K562 (cell line): ENCODE measurements at regions not wholly inside any gene's neighbourhood (a gene's known extent, or its start where the extent isn't known, plus 50 kb on each side); places are given as distances from the start of the nearest gene placed in this dataset.

Source experiments
- BRCA1 ChIP-seq, 2 experiments: fragments of 450-650 bp in 1 of 2; sonication (generic) in 1 of 2; formaldehyde crosslinking in 1 of 2; IDR thresholded peaks; 2 replicates each; pipeline versions ENCODE4 v1.5.0 to v1.6.1; 2017 to 2020; ENCODE audit warnings: mild to moderate bottlenecking in 1 of 2, missing genetic modification reagents in 1 of 2
- E2F1 ChIP-seq: sonication (generic); formaldehyde crosslinking; IDR thresholded peaks from 2 replicates; pipeline ENCODE4 v1.8.1; 2023; ENCODE audit warnings: mild to moderate bottlenecking, missing genetic modification reagents, moderate library complexity
- ETV5 ChIP-seq: sonication (generic); formaldehyde crosslinking; IDR thresholded peaks from 2 replicates; pipeline ENCODE4 v1.4.0; 2020; ENCODE audit warnings: low read depth, mild to moderate bottlenecking, missing genetic modification reagents
- FOXJ2 ChIP-seq: fragments of 200-800 bp; sonication (Bioruptor generic); IDR thresholded peaks from 2 replicates; pipeline ENCODE4 v1.6.1; 2016; ENCODE audit warnings: missing genetic modification characterization, missing compliant biosample characterization
- L3MBTL2 ChIP-seq: fragments of 450-650 bp; IDR thresholded peaks from 2 replicates; pipeline ENCODE4 v1.6.1; 2016; ENCODE audit warnings: mild to moderate bottlenecking, moderate library complexity
- MGA ChIP-seq: fragments of 450-650 bp; IDR thresholded peaks from 2 replicates; pipeline ENCODE4 v1.6.1; 2016; ENCODE audit warnings: mild to moderate bottlenecking, moderate library complexity
- MTA3 ChIP-seq: fragments of 450-650 bp; formaldehyde crosslinking; IDR thresholded peaks from 2 replicates; pipeline ENCODE4 v1.6.1; 2017; ENCODE audit warnings: mild to moderate bottlenecking, borderline replicate concordance
- MXI1 ChIP-seq: IDR thresholded peaks from 2 replicates; pipeline ENCODE4 v1.6.1; 2011; ENCODE audit warnings: low read depth, mild to moderate bottlenecking, improper control_type of control experiment, low read length
- MYC ChIP-seq, 2 experiments: fragments of 250-450 bp in 1 of 2; sonication (Bioruptor Pico) in 1 of 2; IDR thresholded peaks; 2 replicates each; pipeline versions ENCODE4 v1.5.1 to v1.6.1; 2012 to 2021; ENCODE audit warnings: low read depth in 2 of 2, borderline replicate concordance in 1 of 2, improper control_type of control experiment in 1 of 2, low read length in 1 of 2, mild to moderate bottlenecking in 1 of 2, moderate library complexity in 1 of 2
- RBM22 ChIP-seq: fragments of 200-400 bp; formaldehyde crosslinking; IDR thresholded peaks from 2 replicates; pipeline ENCODE4 v1.6.1; 2018; ENCODE audit warnings: low read length, low read depth; ENCODE audit not compliant: poor library complexity, severe bottlenecking
- RBM25 ChIP-seq: fragments of 200-400 bp; formaldehyde crosslinking; IDR thresholded peaks from 2 replicates; pipeline ENCODE4 v1.6.1; 2018; ENCODE audit warnings: low read length, low read depth, moderate library complexity; ENCODE audit not compliant: severe bottlenecking
- ZFX ChIP-seq: sonication (generic); formaldehyde crosslinking; IDR thresholded peaks from 2 replicates; pipeline ENCODE4 v1.8.0; 2022; ENCODE audit warnings: mild to moderate bottlenecking, missing genetic modification reagents, moderate library complexity

GRCh38 chr5:14011089-14012020 is 66.9 kb upstream of the DNAH5 start (continued):
- peak; percentile 66 for TF ChIP-seq MGA
- TF ChIP-seq BRCA1 (IDR thresholded peaks at IDR 0.05), result no peak
- 0 out of 2 replicates have a peak, but pooled peaks have one; percentile 62 for TF ChIP-seq BRCA1 (CRISPR knock-in tag; IDR thresholded peaks at IDR 0.05)
- peak; percentile 93 for TF ChIP-seq L3MBTL2
- 0 out of 2 replicates have a peak, but pooled peaks have one; percentile 39 for TF ChIP-seq FOXJ2 (tag)
- TF ChIP-seq MXI1, result peak; percentile 79
- peak; percentile 6 for TF ChIP-seq RBM25
- peak; percentile 37; the same call in 1 of the 2 replicates for TF ChIP-seq E2F1 (CRISPR knock-in tag)
- TF ChIP-seq ETV5 (CRISPR knock-in tag), result peak; percentile 40; the same call in 1 of the 2 replicates
- peak; percentile 61; the same call in 1 of the 2 replicates for TF ChIP-seq MTA3
- peak; percentile 67 for TF ChIP-seq RBM22
- peak; percentile 47 for TF ChIP-seq ZFX (CRISPR knock-in tag)
- peak; percentile 69; the same call in 1 of the 2 replicates for TF ChIP-seq MYC (IDR thresholded peaks at IDR 0.05; ENCODE audit: low read depth, low read length)
- TF ChIP-seq MYC (CRISPR knock-in tag; IDR thresholded peaks at IDR 0.05; ENCODE audit: borderline replicate concordance, low read depth), result no peak
